Vagina (tissue), 2 donors: ENCODE measurements at regions not wholly inside any gene's neighbourhood (a gene's known extent, or its start where the extent isn't known, plus 50 kb on each side); places are given as distances from the start of the nearest gene placed in this dataset.

ENCODE experiments used
- POLR2A ChIP-seq, 2 donors: fragments of 450-650 bp; IDR thresholded peaks; one replicate each; pipeline ENCODE4 v1.6.1; 2017; ENCODE audit warnings: antibody characterized with exemption in 2 of 2, mild to moderate bottlenecking in 2 of 2, moderate library complexity in 2 of 2
- TF ChIP-seq, protein P1 (sequence below), 3 experiments: fragments of 450-650 bp in 2 of 3; fragments of 200-600 bp in 1 of 3; sonication (generic) in 1 of 3; IDR thresholded peaks; one replicate each; pipeline ENCODE4 v1.5.1; 2017 to 2019; ENCODE audit warnings: antibody characterized with exemption in 3 of 3, mild to moderate bottlenecking in 2 of 3, moderate library complexity in 2 of 3

DNA sequence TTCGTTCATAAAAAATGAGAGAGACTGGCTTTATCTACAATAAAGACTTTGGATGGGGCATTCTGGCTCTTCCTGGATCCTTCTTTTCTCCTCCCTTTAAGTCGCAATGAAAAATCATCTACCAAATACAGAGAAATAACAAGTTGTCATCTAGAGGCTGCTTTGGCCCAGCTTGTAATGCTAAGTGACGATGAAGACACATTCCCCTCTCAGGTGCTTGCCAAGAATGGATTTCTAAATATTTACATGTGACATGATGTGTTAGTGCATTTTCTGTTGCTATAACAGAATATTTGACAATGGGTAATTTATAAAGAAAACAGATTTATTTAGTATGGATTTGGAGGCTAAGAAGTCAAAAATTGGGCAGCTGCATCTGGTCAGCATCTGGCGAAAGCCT lies 308.6 kb upstream of the NPVF start:
- no peak for TF ChIP-seq POLR2A (IDR thresholded peaks at IDR 0.05)
- TF ChIP-seq, protein P1, sequence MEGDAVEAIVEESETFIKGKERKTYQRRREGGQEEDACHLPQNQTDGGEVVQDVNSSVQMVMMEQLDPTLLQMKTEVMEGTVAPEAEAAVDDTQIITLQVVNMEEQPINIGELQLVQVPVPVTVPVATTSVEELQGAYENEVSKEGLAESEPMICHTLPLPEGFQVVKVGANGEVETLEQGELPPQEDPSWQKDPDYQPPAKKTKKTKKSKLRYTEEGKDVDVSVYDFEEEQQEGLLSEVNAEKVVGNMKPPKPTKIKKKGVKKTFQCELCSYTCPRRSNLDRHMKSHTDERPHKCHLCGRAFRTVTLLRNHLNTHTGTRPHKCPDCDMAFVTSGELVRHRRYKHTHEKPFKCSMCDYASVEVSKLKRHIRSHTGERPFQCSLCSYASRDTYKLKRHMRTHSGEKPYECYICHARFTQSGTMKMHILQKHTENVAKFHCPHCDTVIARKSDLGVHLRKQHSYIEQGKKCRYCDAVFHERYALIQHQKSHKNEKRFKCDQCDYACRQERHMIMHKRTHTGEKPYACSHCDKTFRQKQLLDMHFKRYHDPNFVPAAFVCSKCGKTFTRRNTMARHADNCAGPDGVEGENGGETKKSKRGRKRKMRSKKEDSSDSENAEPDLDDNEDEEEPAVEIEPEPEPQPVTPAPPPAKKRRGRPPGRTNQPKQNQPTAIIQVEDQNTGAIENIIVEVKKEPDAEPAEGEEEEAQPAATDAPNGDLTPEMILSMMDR (IDR thresholded peaks at IDR 0.05) = no peak
